Activated CD8-positive, alpha-beta memory T cell treated with anti-CD3 and anti-CD28 coated beads, Interleukin-2, amount 50 U/mL, for 1 hour (primary cell): ENCODE measurements at regions not wholly inside any gene's neighbourhood (a gene's known extent, or its start where the extent isn't known, plus 50 kb on each side); places are given as distances from the start of the nearest gene placed in this dataset.
"Not testable (repeated sequence)": the region's sequence is repeated elsewhere in the genome, so short reads cannot be mapped to it uniquely, and the experiment has no call there.

Experiments used
- DNase-seq: peaks from one replicate; pipeline ENCODE4 v3.0.0-alpha.2; 2020; ENCODE audit errors: extremely low read depth

- no peak for DNase-seq
Observed at GRCh38 chr2:146604521-146604920, 1240.3 kb upstream of the ACVR2A start.

- no peak for DNase-seq
Observed at GRCh38 chr2:146602856-146603255, 1242.0 kb upstream of the ACVR2A start.

GRCh38 chr2:146602383-146602782, 1242.4 kb upstream of the ACVR2A start:
- DNase-seq, result no peak

- DNase-seq, result no peak
Observed at GRCh38 chr2:146598791-146599190, 1246.0 kb upstream of the ACVR2A start.

- DNase-seq, result no peak
Observed at GRCh38 chr2:146597291-146597690, 1247.5 kb upstream of the ACVR2A start.

- no peak for DNase-seq
Observed at GRCh38 chr2:146591908-146592307, 1252.9 kb upstream of the ACVR2A start.

- DNase-seq, result no peak
Observed at GRCh38 chr2:146587291-146587713, 1257.5 kb upstream of the ACVR2A start.

GRCh38 chr2:146584316-146584715, 1260.5 kb upstream of the ACVR2A start:
- no peak for DNase-seq

GRCh38 chr2:146579147-146579930, 1265.5 kb upstream of the ACVR2A start:
- DNase-seq, result no peak

- no peak for DNase-seq
Observed at GRCh38 chr2:146576339-146577111, 1268.3 kb upstream of the ACVR2A start.

- no peak for DNase-seq
Observed at GRCh38 chr2:146572598-146572997, 1272.2 kb upstream of the ACVR2A start.

GRCh38 chr2:146561996-146562395, 1282.8 kb upstream of the ACVR2A start:
- no peak for DNase-seq

- DNase-seq, result no peak
Observed at GRCh38 chr2:146547236-146547635, 1297.6 kb upstream of the ACVR2A start.

- DNase-seq, result no peak
Observed at GRCh38 chr2:146544701-146545100, 1300.1 kb upstream of the ACVR2A start.

GRCh38 chr2:146541896-146542295, 1302.9 kb upstream of the ACVR2A start:
- no peak for DNase-seq

GRCh38 chr2:146540271-146540932, 1304.4 kb upstream of the ACVR2A start:
- no peak for DNase-seq

- not testable (repeated sequence) for DNase-seq
Observed at GRCh38 chr2:146539739-146540138, 1305.1 kb upstream of the ACVR2A start.

- DNase-seq, result no peak
Observed at GRCh38 chr2:146537477-146537876, 1307.4 kb upstream of the ACVR2A start.

GRCh38 chr2:146532509-146533147, 1312.2 kb upstream of the ACVR2A start:
- DNase-seq, result no peak

GRCh38 chr2:146532009-146532408, 1312.8 kb upstream of the ACVR2A start:
- no peak for DNase-seq

- DNase-seq, result no peak
Observed at GRCh38 chr2:146530886-146531285, 1313.9 kb upstream of the ACVR2A start.

GRCh38 chr2:146527166-146527565, 1317.7 kb upstream of the ACVR2A start:
- DNase-seq, result no peak
